Transverse colon (tissue), 4 donors: ENCODE measurements at regions not wholly inside any gene's neighbourhood (a gene's known extent, or its start where the extent isn't known, plus 50 kb on each side); places are given as distances from the start of the nearest gene placed in this dataset.

Source experiments
- POLR2A ChIP-seq: fragments of 450-650 bp; IDR thresholded peaks from one replicate; pipeline ENCODE4 v1.6.1; 2016; ENCODE audit warnings: antibody characterized with exemption, mild to moderate bottlenecking, moderate library complexity
- POLR2AphosphoS5 ChIP-seq, 3 donors: sonication (generic); formaldehyde crosslinking; IDR thresholded peaks; one replicate each; pipeline ENCODE4 v1.6.1; 2016; ENCODE audit warnings: antibody characterized with exemption in 3 of 3
- TF ChIP-seq, protein P1 (sequence below), 5 experiments: fragments of 200-600 bp in 3 of 5; fragments of 450-650 bp in 2 of 5; sonication (generic) in 3 of 5; IDR thresholded peaks; 1 replicate in 2 of 5; 2 replicates in 3 of 5; pipeline ENCODE4 v1.5.1; 2016 to 2017; ENCODE audit warnings: antibody characterized with exemption in 5 of 5, inconsistent platforms in 3 of 5, mild to moderate bottlenecking in 2 of 5, moderate library complexity in 1 of 5

DNA sequence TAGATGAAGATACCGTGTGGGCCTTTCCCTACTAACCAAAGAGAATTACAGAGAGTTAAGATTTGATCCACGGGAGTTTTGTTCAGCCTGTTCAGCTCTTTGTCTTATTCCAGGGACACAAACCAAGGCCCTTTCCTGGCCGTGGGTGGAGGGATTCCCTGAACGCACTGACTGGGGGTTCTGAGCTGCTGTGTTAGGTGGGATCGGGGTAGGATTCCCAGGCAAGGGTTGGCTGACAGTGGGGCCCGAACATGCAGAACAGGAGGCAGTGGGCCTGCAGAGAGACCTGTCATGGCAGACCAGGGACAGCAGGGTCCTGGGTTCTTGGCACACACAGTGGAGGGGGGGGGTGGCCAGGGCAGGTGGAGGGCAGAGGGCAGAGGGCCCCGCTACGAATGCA lies 89.5 kb upstream of the MKI67 start:
- TF ChIP-seq, protein P1, sequence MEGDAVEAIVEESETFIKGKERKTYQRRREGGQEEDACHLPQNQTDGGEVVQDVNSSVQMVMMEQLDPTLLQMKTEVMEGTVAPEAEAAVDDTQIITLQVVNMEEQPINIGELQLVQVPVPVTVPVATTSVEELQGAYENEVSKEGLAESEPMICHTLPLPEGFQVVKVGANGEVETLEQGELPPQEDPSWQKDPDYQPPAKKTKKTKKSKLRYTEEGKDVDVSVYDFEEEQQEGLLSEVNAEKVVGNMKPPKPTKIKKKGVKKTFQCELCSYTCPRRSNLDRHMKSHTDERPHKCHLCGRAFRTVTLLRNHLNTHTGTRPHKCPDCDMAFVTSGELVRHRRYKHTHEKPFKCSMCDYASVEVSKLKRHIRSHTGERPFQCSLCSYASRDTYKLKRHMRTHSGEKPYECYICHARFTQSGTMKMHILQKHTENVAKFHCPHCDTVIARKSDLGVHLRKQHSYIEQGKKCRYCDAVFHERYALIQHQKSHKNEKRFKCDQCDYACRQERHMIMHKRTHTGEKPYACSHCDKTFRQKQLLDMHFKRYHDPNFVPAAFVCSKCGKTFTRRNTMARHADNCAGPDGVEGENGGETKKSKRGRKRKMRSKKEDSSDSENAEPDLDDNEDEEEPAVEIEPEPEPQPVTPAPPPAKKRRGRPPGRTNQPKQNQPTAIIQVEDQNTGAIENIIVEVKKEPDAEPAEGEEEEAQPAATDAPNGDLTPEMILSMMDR (IDR thresholded peaks at IDR 0.05): no peak
- TF ChIP-seq POLR2AphosphoS5 (IDR thresholded peaks at IDR 0.05) (no peak), POLR2A (no peak)
